Hippocampal formation (tissue), 2 donors: ENCODE measurements at regions not wholly inside any gene's neighbourhood (a gene's known extent, or its start where the extent isn't known, plus 50 kb on each side); places are given as distances from the start of the nearest gene placed in this dataset.
"Not testable (repeated sequence)": the region's sequence is repeated elsewhere in the genome, so short reads cannot be mapped to it uniquely, and the experiment has no call there.

ENCODE experiments used
- DNase-seq, 2 donors: peaks; one replicate each; lab custom pipeline; 2025; lab: John Stamatoyannopoulos, UW

DNA sequence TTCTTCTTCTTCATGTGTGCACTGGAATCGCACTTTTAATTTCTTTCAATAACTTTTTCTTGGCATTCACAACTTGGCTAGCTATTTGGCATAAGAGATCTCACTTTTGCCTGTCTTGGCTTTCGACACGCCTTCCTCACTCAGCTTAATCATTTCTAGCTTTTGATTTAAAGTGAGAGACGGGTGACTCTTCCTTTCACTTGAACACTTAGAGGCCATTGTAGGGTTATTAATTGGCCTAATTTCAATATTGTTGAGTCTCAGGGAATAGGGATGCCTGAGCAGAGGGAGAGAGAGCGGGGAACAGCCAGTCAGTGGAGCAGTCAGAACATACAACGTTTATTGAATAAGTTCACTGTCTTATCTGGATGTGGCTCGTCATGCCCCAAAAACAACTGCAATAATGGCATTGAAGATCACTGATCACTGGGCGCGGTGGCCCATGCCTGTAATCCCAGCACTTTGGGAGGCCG is 200.3 kb downstream of the SEC14L1 start:
- DNase-seq, result no peak

GRCh38 chr17:77342656-77342990 is 201.9 kb downstream of the SEC14L1 start:
- not testable (repeated sequence) for DNase-seq

GRCh38 chr17:77343031-77343800 is 202.4 kb downstream of the SEC14L1 start:
- no peak for DNase-seq

GRCh38 chr17:77344038-77344437 is 203.3 kb downstream of the SEC14L1 start:
- DNase-seq, result no peak

DNA sequence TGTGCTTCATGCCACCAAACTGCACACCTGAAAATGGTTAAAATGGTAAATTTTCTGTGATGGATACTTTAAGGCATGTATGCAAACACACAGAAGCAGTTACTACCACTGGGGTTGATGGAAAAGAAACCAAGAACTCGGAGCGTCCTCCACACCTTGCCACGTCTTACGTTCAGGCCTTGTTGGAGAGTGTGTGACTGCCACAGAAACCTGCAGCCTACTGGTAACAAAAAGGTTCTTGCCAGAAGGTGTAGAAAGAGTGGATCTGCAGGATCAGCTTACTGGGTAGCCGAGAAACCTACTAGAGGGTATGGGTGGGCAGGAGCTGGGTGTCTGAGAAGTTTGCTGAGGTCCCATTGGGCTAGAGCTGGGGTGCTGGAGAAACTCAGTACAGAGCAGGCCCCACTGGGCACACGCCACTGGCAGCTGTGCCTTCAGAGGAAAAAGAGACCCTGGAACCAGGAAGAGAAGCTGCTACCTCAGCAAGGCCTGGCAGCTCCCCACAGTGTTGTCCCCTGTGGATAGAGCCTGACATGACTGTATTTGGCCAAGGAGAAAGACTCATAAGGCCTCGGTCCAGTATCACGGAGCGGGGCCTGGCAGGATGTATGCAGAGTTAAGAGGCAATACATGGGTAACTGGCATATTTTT is 204.6 kb downstream of the SEC14L1 start:
- no peak for DNase-seq

DNA sequence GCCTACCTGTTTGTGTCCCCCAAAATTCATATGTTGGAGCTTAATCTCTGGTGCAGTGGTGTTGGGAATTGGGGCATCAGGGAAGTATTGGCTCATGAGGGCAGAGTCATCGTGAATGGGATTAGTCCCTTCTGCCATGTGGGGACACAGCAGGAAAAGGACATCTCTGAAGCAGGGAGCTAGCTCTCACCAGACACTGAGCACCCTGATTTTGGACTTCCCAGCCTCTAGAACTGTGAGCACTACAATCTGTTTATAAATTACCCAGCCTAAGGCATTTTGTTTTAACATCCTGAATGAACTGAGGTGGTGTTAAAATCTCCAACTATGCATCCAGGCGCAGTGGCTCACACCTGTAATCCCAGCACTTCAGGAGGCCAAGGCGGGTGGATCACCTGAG is 206.0 kb downstream of the SEC14L1 start:
- DNase-seq, result no peak

GRCh38 chr17:77347544-77347943 is 206.8 kb downstream of the SEC14L1 start:
- DNase-seq, result no peak

DNA sequence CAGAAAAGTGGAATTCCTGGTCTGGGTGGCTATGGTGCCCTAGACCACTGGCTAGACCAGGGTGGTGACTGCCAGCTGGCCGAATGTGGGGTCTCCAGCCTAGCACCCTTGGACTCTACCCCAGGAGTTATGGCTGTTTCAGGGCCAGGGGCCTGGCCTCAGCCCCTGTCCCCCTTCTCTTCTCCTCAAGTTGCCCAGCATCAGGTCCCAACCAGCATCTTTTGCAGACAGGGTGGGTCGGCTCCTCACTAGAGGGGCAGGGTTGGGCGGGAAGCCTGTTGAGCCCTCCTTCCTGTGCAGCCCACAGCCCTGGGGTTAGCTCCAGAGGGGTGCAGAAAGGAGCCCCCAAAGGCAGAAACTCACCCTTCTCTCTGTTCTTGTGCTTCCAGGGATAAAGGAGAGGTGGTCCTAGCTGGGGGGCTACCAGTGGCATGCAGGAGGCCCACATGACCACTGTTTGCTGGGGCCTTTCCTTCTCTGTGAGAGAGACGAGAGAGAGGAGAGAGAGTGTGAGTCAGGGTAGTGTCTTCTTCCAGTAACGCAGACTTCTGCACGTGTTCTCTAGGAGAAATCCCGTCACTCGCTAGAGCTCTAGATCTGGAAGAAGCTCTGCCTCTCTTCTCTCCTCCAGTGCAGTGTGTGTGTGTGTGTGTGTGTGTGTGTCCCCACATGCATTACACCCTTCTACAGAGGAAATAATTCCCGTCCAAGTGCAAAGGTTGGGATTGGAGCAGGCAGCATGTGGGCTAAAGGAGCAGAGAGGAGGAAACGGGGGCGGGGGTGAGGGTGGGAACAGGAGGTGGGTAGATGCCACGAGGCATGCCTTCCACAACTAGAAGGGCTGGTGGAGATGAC is 209.4 kb downstream of the SEC14L1 start:
- no peak for DNase-seq

- no peak for DNase-seq
These were observed 211.7 kb downstream of the SEC14L1 start for GRCh38 chr17:77352441-77352840.

GRCh38 chr17:77352996-77353395 is 212.2 kb downstream of the SEC14L1 start:
- no peak for DNase-seq

- DNase-seq, result no peak
These were observed 213.1 kb downstream of the SEC14L1 start for GRCh38 chr17:77353684-77354419.

DNA sequence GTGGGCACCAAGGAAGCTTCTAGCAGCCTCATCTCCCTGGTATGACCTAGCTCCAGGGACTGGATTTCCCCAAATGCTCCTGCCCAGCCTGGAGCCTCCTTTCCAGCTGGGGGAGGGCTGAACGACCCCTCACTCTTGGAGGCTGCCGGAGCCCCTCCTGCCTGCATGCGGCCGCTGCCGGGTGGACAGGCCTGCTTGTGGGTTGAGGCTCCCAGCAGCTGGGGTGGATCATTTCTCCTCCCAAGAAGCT is 213.6 kb downstream of the SEC14L1 start:
- no peak for DNase-seq

DNA sequence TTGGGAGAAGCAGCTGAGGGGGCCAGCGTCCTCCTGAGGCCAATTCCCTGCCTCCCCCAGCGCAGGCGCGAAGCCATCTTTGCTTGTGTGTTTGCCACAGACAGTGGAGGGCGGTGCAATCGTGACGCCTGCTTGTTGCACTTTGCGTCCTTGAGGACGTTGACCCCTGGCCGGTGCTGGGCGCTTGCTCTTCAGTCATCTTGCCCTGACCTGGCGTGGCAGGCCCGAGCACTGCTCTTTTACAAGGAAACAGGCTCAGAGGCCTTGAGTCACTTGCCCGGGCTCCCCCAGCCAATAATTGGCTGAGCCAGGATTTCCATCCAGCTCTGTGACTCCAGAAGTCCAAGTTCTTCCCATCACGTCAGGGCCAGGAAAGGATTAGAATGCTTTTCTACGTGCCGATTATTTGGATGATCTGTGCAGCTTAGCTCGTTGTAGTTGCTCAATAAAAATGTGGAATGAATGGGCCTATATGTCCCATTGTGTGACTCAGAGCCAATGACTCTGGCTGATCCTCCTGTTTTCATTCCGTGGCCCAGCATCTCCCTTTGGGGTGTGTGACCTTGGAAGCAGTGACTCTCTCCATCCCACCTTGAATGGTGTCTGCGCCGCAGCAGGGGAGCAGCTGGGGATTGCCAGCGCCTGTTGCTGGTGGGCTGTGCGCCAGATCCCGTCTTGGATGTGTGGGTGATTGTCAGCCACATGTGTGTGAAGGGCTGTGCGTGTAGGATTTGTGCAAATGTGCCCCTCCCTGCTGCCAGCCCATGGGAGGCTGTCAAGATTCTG is 214.1 kb downstream of the SEC14L1 start:
- no peak for DNase-seq

- no peak for DNase-seq
These were observed 215.4 kb downstream of the SEC14L1 start for GRCh38 chr17:77356109-77356689.

GRCh38 chr17:77356690-77357201 is 216.0 kb downstream of the SEC14L1 start:
- no peak for DNase-seq

- DNase-seq, result no peak
These were observed 218.0 kb downstream of the SEC14L1 start for GRCh38 chr17:77358801-77359200.

DNA sequence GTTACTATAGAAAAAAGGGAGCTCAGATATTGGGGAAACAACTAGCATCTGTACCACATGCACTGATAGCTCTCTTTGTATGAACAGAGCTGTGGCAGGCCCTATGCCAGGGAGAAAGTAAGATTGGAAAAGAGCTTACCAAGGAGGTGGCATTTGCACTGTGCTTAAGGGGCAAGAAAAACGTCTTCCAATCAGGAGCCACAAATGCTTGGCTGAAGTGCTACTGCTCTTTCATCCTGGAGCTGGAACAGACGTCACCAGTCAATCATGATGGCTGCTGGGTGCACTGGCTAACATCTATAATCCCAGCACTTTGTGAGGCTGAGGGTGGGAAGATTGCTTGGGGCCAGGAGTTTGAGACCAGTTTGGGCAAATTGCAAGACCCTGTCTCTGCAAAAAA is 218.5 kb downstream of the SEC14L1 start:
- DNase-seq, result no peak

GRCh38 chr17:77361986-77362620 is 221.3 kb downstream of the SEC14L1 start:
- DNase-seq, result no peak

DNA sequence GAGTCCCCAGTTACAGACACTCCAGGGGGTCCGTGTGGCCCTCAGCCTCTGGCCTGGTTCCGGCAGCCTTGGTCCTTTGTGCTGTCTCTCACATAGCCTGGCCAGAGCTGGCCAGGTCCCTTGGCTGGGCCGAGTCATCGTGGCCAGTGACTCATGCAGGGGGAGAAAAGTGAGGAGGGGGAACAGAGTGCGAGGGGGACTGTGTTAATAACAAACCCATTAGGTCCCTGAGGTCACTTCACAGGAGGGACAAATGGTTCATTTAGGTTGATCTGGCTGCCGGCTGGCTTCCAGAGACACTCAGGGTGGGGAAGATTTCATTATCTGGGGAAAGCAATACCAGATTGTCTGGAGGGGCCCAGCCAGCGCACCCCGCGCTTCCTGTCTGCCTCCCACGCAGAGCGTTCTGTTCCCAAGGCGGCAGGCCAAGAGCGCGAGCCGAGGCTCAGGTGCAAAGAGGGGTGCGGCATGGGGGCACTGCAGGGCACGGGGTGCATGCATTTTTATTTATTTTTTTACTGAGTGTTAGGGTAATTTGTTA is 223.1 kb downstream of the SEC14L1 start:
- DNase-seq, result no peak

GRCh38 chr17:77364381-77364911 is 223.7 kb downstream of the SEC14L1 start:
- no peak for DNase-seq
